ACC112 (cell line): ENCODE measurements at regions not wholly inside any gene's neighbourhood (a gene's known extent, or its start where the extent isn't known, plus 50 kb on each side); places are given as distances from the start of the nearest gene placed in this dataset.

Experiments used
- H2AFZ ChIP-seq: fragments of 200-600 bp; sonication (generic); one replicate; pipeline ENCODE4 v1.6.0; 2017; ENCODE audit warnings: antibody characterized with exemption, low read length; ENCODE audit not compliant: unreplicated experiment
- H3K27ac ChIP-seq: fragments of 200-600 bp; sonication (generic); 2 replicates; pipeline ENCODE4 v1.5.1; 2014; ENCODE audit warnings: low read depth, mild to moderate bottlenecking, antibody characterized with exemption, low read length, moderate library complexity
- H3K27me3 ChIP-seq: fragments of 200-600 bp; sonication (generic); 2 replicates; pipeline ENCODE4 v1.6.1; 2014; ENCODE audit warnings: mild to moderate bottlenecking, antibody characterized with exemption, low read length, moderate library complexity, mixed read lengths; ENCODE audit not compliant: insufficient read depth
- H3K36me3 ChIP-seq: fragments of 200-600 bp; sonication (generic); 2 replicates; pipeline ENCODE4 v1.6.1; 2016; ENCODE audit warnings: mild to moderate bottlenecking, antibody characterized with exemption, low read length, moderate library complexity, mixed read lengths; ENCODE audit not compliant: insufficient read depth
- H3K4me1 ChIP-seq: fragments of 200-600 bp; sonication (generic); one replicate; pipeline ENCODE4 v1.6.1; 2016; ENCODE audit warnings: low read length, mixed read lengths; ENCODE audit not compliant: insufficient read depth, unreplicated experiment, control insufficient read depth
- H3K4me3 ChIP-seq: fragments of 200-600 bp; sonication (generic); 2 replicates; pipeline ENCODE4 v1.5.1; 2014; ENCODE audit warnings: mild to moderate bottlenecking, low read depth, low read length
- H3K79me2 ChIP-seq: fragments of 200-600 bp; sonication (generic); one replicate; pipeline ENCODE4 v1.6.0; 2016; ENCODE audit warnings: low read length; ENCODE audit not compliant: control insufficient read depth, unreplicated experiment, insufficient read depth

GRCh38 chr3:148601766-148602685 lies 95.7 kb upstream of the AGTR1 start:
- Histone ChIP-seq H3K27me3 (no peaks in the 10 kb centered on the region), H3K27ac (no peak overlapping the region), H3K4me3 (no peak overlapping the region), H3K4me1 (peaks cover 35% of the 10 kb centered on the region), H2AFZ (peak overlapping the region; percentile 45), H3K79me2 (no peaks in the 10 kb centered on the region), H3K36me3 (no peaks in the 10 kb centered on the region)

DNA sequence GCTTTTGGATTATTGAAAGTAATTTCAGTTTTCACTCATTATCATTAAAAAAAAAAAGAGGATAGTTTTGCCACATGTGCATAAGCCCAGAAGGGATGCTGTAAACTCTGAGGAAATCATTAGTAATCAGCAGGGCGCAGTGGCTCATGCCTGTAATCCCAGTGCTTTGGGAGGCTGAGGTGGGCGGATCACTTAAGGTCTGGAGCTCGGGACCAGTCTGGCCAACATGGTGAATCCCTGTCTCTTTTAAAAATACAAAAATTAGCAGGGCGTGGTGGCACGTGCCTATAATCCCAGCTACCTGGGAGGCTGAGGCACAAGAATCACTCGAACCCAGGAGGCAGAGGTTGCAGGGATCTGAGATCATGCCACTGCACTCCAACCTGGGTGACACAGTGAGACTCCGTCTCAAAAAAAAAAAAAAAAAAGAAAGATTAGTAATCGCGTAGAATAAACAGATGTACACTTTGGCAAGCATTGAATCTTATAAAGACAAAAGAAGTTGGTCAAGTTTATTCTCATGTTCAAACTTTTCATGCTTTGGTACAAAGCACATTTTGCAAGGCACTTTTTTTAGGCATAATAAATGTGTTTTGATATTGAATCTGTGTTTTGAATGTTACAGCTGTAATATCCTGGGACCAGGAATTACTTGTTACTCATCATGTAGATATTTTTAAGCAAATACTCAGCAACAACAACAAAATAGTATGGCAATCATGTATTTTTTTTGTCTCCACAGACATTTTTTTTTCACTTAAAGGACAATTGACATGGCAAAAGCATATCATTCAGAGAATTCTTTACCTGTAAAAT lies 93.2 kb upstream of the AGTR1 start:
- Histone ChIP-seq H2AFZ (peak overlapping the region; percentile 37), H3K27ac (peak overlapping the region; percentile 46)

GRCh38 chr3:148605521-148605920 lies 92.2 kb upstream of the AGTR1 start:
- Histone ChIP-seq H3K4me3 (no peak overlapping the region), H3K4me1 (peaks cover 35% of the 10 kb centered on the region), H3K27me3 (no peaks in the 10 kb centered on the region), H2AFZ (no peak overlapping the region), H3K27ac (peak overlapping the region; percentile 30), H3K36me3 (no peaks in the 10 kb centered on the region), H3K79me2 (no peaks in the 10 kb centered on the region)

More for the DNA sequence above, 93.2 kb upstream of the AGTR1 start:
- Histone ChIP-seq H3K27me3 (no peaks in the 10 kb centered on the region), H3K79me2 (no peaks in the 10 kb centered on the region), H3K4me3 (peak overlapping the region; percentile 52), H3K4me1 (peaks cover 35% of the 10 kb centered on the region), H3K36me3 (no peaks in the 10 kb centered on the region)

GRCh38 chr3:148606979-148607378 lies 90.7 kb upstream of the AGTR1 start:
- Histone ChIP-seq H3K36me3 (no peaks in the 10 kb centered on the region), H3K27ac (no peak overlapping the region), H3K79me2 (no peaks in the 10 kb centered on the region), H3K4me1 (peaks cover 30% of the 10 kb centered on the region), H3K27me3 (no peaks in the 10 kb centered on the region), H3K4me3 (no peak overlapping the region), H2AFZ (peak overlapping the region; percentile 8)

GRCh38 chr3:148607491-148607890 lies 90.2 kb upstream of the AGTR1 start:
- Histone ChIP-seq H3K4me3 (no peak overlapping the region), H3K4me1 (peaks cover 25% of the 10 kb centered on the region), H3K36me3 (no peaks in the 10 kb centered on the region), H2AFZ (no peak overlapping the region), H3K27me3 (no peaks in the 10 kb centered on the region), H3K27ac (no peak overlapping the region), H3K79me2 (no peaks in the 10 kb centered on the region)

DNA sequence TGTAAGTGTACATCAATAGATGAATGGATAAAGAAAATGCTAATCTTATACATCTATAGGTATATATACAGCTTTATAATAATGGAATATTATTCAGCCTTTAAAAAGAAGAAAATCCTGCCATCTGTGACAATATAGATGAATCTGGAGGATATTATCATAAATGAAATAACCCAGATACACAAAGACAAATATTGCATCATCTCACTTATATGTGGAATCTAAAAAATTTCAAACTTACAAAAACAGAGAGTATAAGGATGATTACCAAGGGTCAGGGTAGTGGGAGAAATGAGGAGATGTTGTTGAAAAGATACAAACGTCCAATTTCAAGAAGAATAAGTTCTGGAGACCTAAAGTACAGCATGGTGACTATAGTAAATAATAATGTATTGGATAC lies 85.4 kb upstream of the AGTR1 start:
- no peak overlapping the region for H2AFZ ChIP-seq
- H3K79me2 ChIP-seq: no peaks in the 10 kb centered on the region
- no peaks in the 10 kb centered on the region for H3K4me1 ChIP-seq
- H3K27me3 ChIP-seq: no peaks in the 10 kb centered on the region
- no peak overlapping the region for H3K4me3 ChIP-seq
- H3K27ac ChIP-seq: no peak overlapping the region
- no peaks in the 10 kb centered on the region for H3K36me3 ChIP-seq

DNA sequence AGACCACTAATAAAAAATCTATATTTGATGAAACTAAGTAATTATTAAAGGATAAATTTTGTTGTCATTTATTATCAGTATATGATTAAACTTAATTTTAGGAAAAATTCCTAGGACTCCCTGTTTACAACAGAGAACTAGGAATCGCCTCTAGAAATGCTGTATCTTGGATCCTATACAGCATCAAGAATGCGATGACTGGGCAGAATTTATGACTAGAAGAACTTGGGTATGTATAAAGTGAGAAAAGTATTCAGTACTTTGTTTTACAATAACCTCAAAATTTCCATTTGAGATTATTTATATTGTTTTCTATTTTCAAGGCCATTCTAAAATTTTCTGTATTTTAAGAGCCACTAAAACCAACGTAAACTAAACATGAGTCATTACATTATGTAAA lies 82.3 kb upstream of the AGTR1 start:
- no peak overlapping the region for H3K4me3 ChIP-seq
- H3K27ac ChIP-seq: no peak overlapping the region
- no peaks in the 10 kb centered on the region for H3K4me1 ChIP-seq
- no peaks in the 10 kb centered on the region for H3K27me3 ChIP-seq
- no peak overlapping the region for H2AFZ ChIP-seq
- no peaks in the 10 kb centered on the region for H3K36me3 ChIP-seq
- H3K79me2 ChIP-seq: no peaks in the 10 kb centered on the region

DNA sequence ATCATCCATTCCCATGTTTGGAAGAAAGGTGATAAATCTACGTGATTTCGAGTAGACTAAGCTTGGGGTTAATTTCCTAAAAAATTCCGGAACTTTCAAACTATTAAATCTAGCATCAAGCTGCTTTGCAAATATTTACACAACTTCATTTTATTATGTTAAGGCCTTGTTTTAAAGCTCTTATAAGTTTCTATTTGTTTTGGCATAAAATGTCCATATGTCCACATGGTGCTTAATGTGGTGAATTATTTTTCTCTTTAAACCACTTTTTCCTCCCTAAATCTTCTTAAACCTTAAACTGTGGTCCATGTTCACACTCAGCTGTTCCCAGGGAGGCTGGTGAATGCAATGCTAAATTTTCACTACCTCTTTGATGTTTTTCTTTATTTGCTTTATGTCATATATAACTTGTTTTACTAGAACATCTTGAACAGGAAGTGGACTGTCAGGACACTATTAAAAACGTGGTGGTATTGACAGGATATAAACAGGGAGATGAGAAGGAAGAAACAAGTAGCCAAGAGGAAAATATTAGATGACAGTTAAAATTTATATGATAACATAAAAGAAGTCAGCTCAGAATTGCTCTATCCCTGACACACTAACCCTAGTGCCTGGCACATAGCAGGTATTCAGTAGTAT lies 72.5 kb upstream of the AGTR1 start:
- H2AFZ ChIP-seq: peak overlapping the region; percentile 32
- no peaks in the 10 kb centered on the region for H3K36me3 ChIP-seq
- H3K27me3 ChIP-seq: no peaks in the 10 kb centered on the region
- no peaks in the 10 kb centered on the region for H3K79me2 ChIP-seq
- peaks cover 5% of the 10 kb centered on the region for H3K4me1 ChIP-seq
- no peak overlapping the region for H3K4me3 ChIP-seq
- H3K27ac ChIP-seq: no peak overlapping the region

- Histone ChIP-seq H3K27ac (no peak overlapping the region), H3K4me3 (no peak overlapping the region), H2AFZ (peak overlapping the region; percentile 28), H3K4me1 (peaks cover 5% of the 10 kb centered on the region), H3K36me3 (no peaks in the 10 kb centered on the region), H3K27me3 (no peaks in the 10 kb centered on the region), H3K79me2 (no peaks in the 10 kb centered on the region)
Measured at GRCh38 chr3:148625991-148626390, 71.7 kb upstream of the AGTR1 start.

DNA sequence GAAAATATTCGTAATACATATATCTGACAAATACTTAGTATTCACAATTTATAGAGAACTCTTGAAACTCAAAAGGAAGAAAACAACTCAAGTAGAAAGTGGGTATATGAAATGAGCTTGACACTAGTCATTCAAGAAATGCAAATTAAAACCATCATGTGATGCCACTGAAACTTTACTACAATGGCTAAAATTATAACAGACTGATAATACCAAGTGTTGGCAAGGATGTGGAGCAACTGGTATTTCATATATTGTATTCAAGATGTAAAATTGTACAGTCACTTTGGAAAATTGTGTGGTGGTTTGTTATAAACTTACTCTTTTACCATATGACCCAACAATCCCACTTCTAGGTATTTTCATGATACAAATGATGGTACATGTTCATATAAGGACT lies 68.7 kb upstream of the AGTR1 start:
- H3K79me2 ChIP-seq: no peaks in the 10 kb centered on the region
- H3K27me3 ChIP-seq: no peaks in the 10 kb centered on the region
- H2AFZ ChIP-seq: no peak overlapping the region
- H3K4me3 ChIP-seq: no peak overlapping the region
- no peaks in the 10 kb centered on the region for H3K36me3 ChIP-seq
- H3K27ac ChIP-seq: no peak overlapping the region
- peaks cover 5% of the 10 kb centered on the region for H3K4me1 ChIP-seq
